Smooth muscle cell (in vitro differentiated cells): ENCODE measurements at regions not wholly inside any gene's neighbourhood (a gene's known extent, or its start where the extent isn't known, plus 50 kb on each side); places are given as distances from the start of the nearest gene placed in this dataset.
A peak's percentile ranks its signal among the peaks of the same experiment; 100 is the strongest.

ENCODE experiments used
- DNase-seq: peaks from one replicate; lab custom pipeline; 2025; ENCODE audit not compliant: unreplicated experiment; lab: John Stamatoyannopoulos, UW
- H2AFZ ChIP-seq: fragments of 200-600 bp; sonication (generic); 2 replicates; pipeline ENCODE4 v1.6.0; 2016; ENCODE audit warnings: antibody characterized with exemption, low read depth, mild to moderate bottlenecking
- H3F3A ChIP-seq: fragments of 200-600 bp; sonication (generic); 2 replicates; pipeline ENCODE4 v1.6.0; 2017; ENCODE audit warnings: antibody characterized with exemption, low read depth
- H3K27ac ChIP-seq: fragments of 200-600 bp; sonication (generic); 2 replicates; pipeline ENCODE4 v1.5.1; 2016; ENCODE audit warnings: low read depth, mild to moderate bottlenecking
- H3K27me3 ChIP-seq: fragments of 200-600 bp; sonication (generic); 2 replicates; pipeline ENCODE4 v1.6.1; 2016; ENCODE audit warnings: low read depth, mild to moderate bottlenecking
- H3K36me3 ChIP-seq: fragments of 200-600 bp; sonication (generic); 2 replicates; pipeline ENCODE4 v1.5.1; 2016; ENCODE audit warnings: low read depth
- H3K4me1 ChIP-seq: fragments of 200-600 bp; sonication (generic); 2 replicates; pipeline ENCODE4 v1.5.1; 2016; ENCODE audit warnings: low read depth
- H3K4me2 ChIP-seq: fragments of 200-600 bp; sonication (generic); 2 replicates; pipeline ENCODE4 v1.6.0; 2016; ENCODE audit warnings: mild to moderate bottlenecking
- H3K4me3 ChIP-seq: fragments of 200-600 bp; sonication (generic); 2 replicates; pipeline ENCODE4 v1.5.1; 2016; ENCODE audit warnings: mild to moderate bottlenecking
- H3K79me2 ChIP-seq: fragments of 200-600 bp; sonication (generic); 2 replicates; pipeline ENCODE4 v1.6.0; 2016; ENCODE audit warnings: low read depth, mild to moderate bottlenecking
- H3K9ac ChIP-seq: fragments of 200-600 bp; sonication (generic); 2 replicates; pipeline ENCODE4 v1.6.0; 2016; ENCODE audit warnings: low read depth
- H3K9me3 ChIP-seq: fragments of 200-600 bp; sonication (generic); replicated peaks from 2 replicates; pipeline ENCODE4 v1.5.1; 2016; ENCODE audit warnings: low read depth
- H4K20me1 ChIP-seq: fragments of 200-600 bp; sonication (generic); 2 replicates; pipeline ENCODE4 v1.6.0; 2016; ENCODE audit warnings: low read depth
- WGBS: methylation state at CpG from one replicate; pipeline ENCODE4 v1.1.7; 2016; ENCODE audit warnings: low lambda C conversion rate; 5-methylcytosine and 5-hydroxymethylcytosine counted together
- TF ChIP-seq, protein P1 (sequence below): fragments of 200-600 bp; sonication (generic); IDR thresholded peaks from 2 replicates; pipeline ENCODE4 v1.5.1; 2017; ENCODE audit warnings: borderline replicate concordance, mild to moderate bottlenecking, antibody characterized with exemption; ENCODE audit not compliant: insufficient read depth, poor library complexity, severe bottlenecking

DNA sequence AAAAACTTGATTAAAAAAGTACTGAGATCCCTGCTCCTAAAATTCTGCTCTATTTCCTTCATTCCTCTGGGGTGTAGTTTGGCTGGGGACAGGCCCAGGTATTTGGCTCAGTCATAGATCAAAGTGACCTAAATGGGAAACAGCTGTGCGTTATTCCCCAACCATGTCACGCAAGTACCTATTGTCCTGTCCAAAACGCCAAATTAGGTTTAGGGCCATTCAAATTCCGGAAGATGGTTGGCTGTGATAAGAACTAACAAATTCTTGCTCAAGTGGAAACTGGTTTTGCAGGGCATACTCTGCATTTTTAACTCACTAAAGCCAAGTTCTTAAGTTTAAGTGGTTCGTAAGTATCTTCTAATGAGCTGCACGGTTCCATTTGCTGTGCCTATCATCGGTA, 147.6 kb upstream of the TMEM170B start:
- Histone ChIP-seq H4K20me1 (no peaks in the 10 kb centered on the region), H2AFZ (no peak overlapping the region), H3F3A (peaks cover 9% of the 10 kb centered on the region), H3K79me2 (no peaks in the 10 kb centered on the region), H3K4me2 (no peak overlapping the region), H3K9ac (no peak overlapping the region), H3K4me3 (no peak overlapping the region), H3K27ac (peak overlapping the region; percentile 47), H3K9me3 (no peaks in the 10 kb centered on the region), H3K36me3 (no peaks in the 10 kb centered on the region), H3K4me1 (peaks cover 20% of the 10 kb centered on the region), H3K27me3 (no peaks in the 10 kb centered on the region)
- 63% methylated on average over 7 of the region's 7 CpGs for WGBS
- no peak for DNase-seq
- TF ChIP-seq, protein P1, sequence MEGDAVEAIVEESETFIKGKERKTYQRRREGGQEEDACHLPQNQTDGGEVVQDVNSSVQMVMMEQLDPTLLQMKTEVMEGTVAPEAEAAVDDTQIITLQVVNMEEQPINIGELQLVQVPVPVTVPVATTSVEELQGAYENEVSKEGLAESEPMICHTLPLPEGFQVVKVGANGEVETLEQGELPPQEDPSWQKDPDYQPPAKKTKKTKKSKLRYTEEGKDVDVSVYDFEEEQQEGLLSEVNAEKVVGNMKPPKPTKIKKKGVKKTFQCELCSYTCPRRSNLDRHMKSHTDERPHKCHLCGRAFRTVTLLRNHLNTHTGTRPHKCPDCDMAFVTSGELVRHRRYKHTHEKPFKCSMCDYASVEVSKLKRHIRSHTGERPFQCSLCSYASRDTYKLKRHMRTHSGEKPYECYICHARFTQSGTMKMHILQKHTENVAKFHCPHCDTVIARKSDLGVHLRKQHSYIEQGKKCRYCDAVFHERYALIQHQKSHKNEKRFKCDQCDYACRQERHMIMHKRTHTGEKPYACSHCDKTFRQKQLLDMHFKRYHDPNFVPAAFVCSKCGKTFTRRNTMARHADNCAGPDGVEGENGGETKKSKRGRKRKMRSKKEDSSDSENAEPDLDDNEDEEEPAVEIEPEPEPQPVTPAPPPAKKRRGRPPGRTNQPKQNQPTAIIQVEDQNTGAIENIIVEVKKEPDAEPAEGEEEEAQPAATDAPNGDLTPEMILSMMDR: no peak

DNA sequence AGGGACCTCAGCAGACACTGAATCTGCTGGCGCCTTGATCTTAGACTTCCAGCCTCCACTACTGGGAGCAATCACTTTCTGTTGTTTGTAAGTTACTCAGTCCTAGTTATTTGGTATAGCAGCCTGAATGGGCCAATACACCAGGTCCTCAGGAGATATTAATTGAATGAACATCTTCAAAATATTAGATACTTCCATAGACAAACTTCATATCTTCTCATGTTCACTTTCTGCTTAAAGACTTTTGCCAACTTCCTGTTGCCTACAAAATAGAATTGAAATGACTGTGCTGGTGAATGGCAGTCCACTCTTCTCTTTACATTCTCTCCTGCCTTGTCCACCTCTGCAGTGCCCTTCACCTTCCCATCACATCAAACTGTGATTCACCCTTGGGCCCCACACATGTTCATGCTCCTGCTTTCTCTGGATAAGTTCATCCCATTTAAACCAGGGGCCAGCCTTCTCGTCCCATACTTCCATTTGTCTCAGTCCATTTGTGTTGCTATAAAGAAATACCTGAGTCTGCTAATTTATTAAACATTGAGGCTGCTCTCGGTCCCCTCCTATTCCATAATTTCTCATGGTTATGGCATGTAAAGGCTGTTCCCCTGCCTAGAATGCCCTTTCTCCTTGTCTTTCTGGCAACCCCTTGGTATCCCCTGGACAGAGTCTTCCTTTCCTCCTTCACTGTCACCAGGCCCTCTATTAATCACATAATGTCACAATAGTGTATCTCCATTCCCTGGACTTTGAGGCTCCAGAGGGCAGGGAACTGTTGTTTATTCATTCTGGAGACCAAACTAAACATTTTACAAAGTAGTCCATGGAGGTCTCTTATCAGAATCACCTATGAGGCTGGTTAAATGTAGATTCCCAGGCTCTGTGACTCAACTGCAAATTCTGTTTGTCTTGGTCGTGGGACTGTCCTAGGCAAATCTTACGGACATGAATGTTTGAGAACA, 148.3 kb upstream of the TMEM170B start:
- no peak overlapping the region for H2AFZ ChIP-seq
- no peaks in the 10 kb centered on the region for H4K20me1 ChIP-seq
- no peak overlapping the region for H3K4me2 ChIP-seq
- no peak overlapping the region for H3K4me3 ChIP-seq
- no peak overlapping the region for H3K9ac ChIP-seq
- peak overlapping the region; percentile 47 for H3K27ac ChIP-seq
- WGBS: 87% methylated on average over 5 of the region's 5 CpGs
- peaks cover 8% of the 10 kb centered on the region for H3F3A ChIP-seq
- no peaks in the 10 kb centered on the region for H3K79me2 ChIP-seq
- no peaks in the 10 kb centered on the region for H3K36me3 ChIP-seq
- no peaks in the 10 kb centered on the region for H3K9me3 ChIP-seq
- DNase-seq: no peak
- peaks cover 18% of the 10 kb centered on the region for H3K4me1 ChIP-seq
- no peaks in the 10 kb centered on the region for H3K27me3 ChIP-seq
- TF ChIP-seq, protein P1: no peak

DNA sequence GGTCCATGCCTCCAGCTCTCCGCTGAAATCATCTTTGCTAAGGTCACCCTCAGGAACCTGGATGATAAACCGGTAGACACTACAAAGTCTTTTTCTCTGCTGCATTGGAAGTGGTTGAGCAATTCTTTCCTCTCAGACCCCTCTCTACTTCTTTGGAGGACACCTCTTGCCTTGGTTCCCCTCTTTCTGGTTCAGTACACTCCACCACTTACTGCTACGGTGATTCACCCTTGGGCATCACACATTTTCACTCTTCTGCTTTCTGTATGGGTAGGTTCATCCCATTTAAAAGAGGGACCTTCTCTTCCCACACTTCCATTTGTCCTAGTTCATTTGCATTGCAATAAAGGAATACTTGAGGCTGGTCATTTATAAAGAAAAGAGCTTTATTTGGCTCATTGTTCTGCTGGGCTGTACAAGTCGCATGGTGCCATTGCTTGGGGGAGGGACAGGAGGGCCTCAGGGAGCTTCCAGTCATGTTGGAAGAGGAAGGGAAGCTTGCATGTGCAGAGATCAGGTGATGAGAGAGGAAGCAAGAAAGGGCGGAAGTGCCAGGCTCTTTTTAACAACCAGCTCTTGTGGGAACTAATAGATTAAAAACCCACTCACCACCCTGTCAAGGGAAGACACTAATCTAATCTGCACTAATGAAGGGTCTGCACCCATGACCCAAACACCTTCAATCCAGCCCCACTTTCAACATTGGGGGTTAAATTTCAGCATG, 149.7 kb upstream of the TMEM170B start:
- peaks cover 11% of the 10 kb centered on the region for H3F3A ChIP-seq
- no peak overlapping the region for H2AFZ ChIP-seq
- no peak overlapping the region for H3K4me2 ChIP-seq
- no peaks in the 10 kb centered on the region for H3K79me2 ChIP-seq
- no peak overlapping the region for H3K4me3 ChIP-seq
- 97% methylated on average over 5 of the region's 5 CpGs for WGBS
- H3K36me3 ChIP-seq: no peaks in the 10 kb centered on the region
- DNase-seq: no peak
- H4K20me1 ChIP-seq: no peaks in the 10 kb centered on the region
- H3K4me1 ChIP-seq: peaks cover 11% of the 10 kb centered on the region
- H3K9me3 ChIP-seq: no peaks in the 10 kb centered on the region
- no peaks in the 10 kb centered on the region for H3K27me3 ChIP-seq
- no peak overlapping the region for H3K27ac ChIP-seq
- TF ChIP-seq, protein P1: no peak
- H3K9ac ChIP-seq: no peak overlapping the region
